A549 (cell line): ENCODE measurements at regions not wholly inside any gene's neighbourhood (a gene's known extent, or its start where the extent isn't known, plus 50 kb on each side); places are given as distances from the start of the nearest gene placed in this dataset.

ENCODE experiments used
- CHD4 ChIP-seq: fragments of 200-600 bp; sonication (generic); IDR thresholded peaks from 2 replicates; pipeline ENCODE4 v1.6.1; 2016; ENCODE audit warnings: antibody characterized with exemption, mild to moderate bottlenecking, borderline replicate concordance
- CTCF ChIP-seq: fragments of >200 bp; sonication (Bioruptor Twin); formaldehyde crosslinking; IDR thresholded peaks from 3 replicates; pipeline ENCODE4 v1.5.1; 2016
- ESRRA ChIP-seq: fragments of 150-350 bp; IDR thresholded peaks from 2 replicates; pipeline ENCODE4 v1.6.1; 2014; ENCODE audit warnings: mild to moderate bottlenecking, low read length, borderline replicate concordance
- POLR2A ChIP-seq: IDR thresholded peaks from 2 replicates; pipeline ENCODE4 v1.6.1; 2012; ENCODE audit warnings: mild to moderate bottlenecking, low read length
- POLR2AphosphoS2 ChIP-seq: conservative IDR thresholded peaks from 2 replicates; pipeline ENCODE4 v1.6.1; 2012; ENCODE audit warnings: low read length, improper control_type of control experiment, inconsistent platforms
- SMC3 ChIP-seq: fragments of >200 bp; sonication (Bioruptor Twin); formaldehyde crosslinking; IDR thresholded peaks from 3 replicates; pipeline ENCODE4 v1.6.1; 2018; ENCODE audit warnings: inconsistent platforms
- TFCP2L1 ChIP-seq: fragments of 250-450 bp; sonication (Bioruptor Pico); IDR thresholded peaks from 2 replicates; pipeline ENCODE4 v1.5.0; 2021; ENCODE audit warnings: mild to moderate bottlenecking
- TP53 ChIP-seq: fragments of 250-450 bp; sonication (Bioruptor Pico); IDR thresholded peaks from 2 replicates; pipeline ENCODE4 v1.5.0; 2021; ENCODE audit warnings: mild to moderate bottlenecking, moderate library complexity

- no peak for TF ChIP-seq CTCF
- no peak for TF ChIP-seq TP53 (CRISPR knock-in tag)
- no peak for TF ChIP-seq CHD4
- no peak for TF ChIP-seq POLR2AphosphoS2
- no peak for TF ChIP-seq ESRRA
- TF ChIP-seq POLR2A: no peak
- TF ChIP-seq SMC3: no peak
- no peak for TF ChIP-seq TFCP2L1 (CRISPR knock-in tag)
These were observed 143.4 kb upstream of the GLI3 start for GRCh38 chr7:42380401-42380800.
